H1 (cell line): ENCODE measurements at regions not wholly inside any gene's neighbourhood (a gene's known extent, or its start where the extent isn't known, plus 50 kb on each side); places are given as distances from the start of the nearest gene placed in this dataset.

Source experiments
- CTCF ChIA-PET: fragments of 300-600 bp; sonication (Branson Sonifier 250); formaldehyde crosslinking; loops from one replicate; lab custom pipeline; 2021; ENCODE audit not compliant: partially characterized antibody; lab: Charles Lee
- POLR2A ChIA-PET: fragments of 300-600 bp; sonication (Branson Sonifier 250); formaldehyde crosslinking; loops from one replicate; lab custom pipeline; 2021; ENCODE audit warnings: inconsistent platforms; ENCODE audit not compliant: partially characterized antibody; lab: Charles Lee
- DNase-seq, 2 experiments: peaks; one replicate each; pipeline versions ENCODE4 v3.0.0 to v3.0.0-alpha.2; 2010 to 2022; ENCODE audit warnings: low spot score in 2 of 2, low read depth in 1 of 2, mixed read lengths in 1 of 2
- FAIRE-seq: peaks from 2 replicates; lab custom pipeline; 2011; peaks lifted over from hg19 to GRCh38; lab: Jason Lieb, UNC
- H2AFZ ChIP-seq: 2 replicates; pipeline ENCODE4 v1.8.1; 2012; ENCODE audit warnings: low read length, inconsistent platforms
- H2AK5ac ChIP-seq: 2 replicates; pipeline ENCODE4 v1.6.1; 2013; ENCODE audit warnings: low read depth, low read length
- H2BK120ac ChIP-seq: replicated peaks from 2 replicates; pipeline ENCODE3; 2013; ENCODE audit warnings: low read depth, low read length, inconsistent platforms
- H2BK12ac ChIP-seq: 2 replicates; pipeline ENCODE4 v1.6.1; 2013; ENCODE audit warnings: low read depth, low read length
- H2BK15ac ChIP-seq: 2 replicates; pipeline ENCODE4 v1.6.1; 2013; ENCODE audit warnings: low read length
- H2BK20ac ChIP-seq: 2 replicates; pipeline ENCODE4 v1.6.1; 2013; ENCODE audit warnings: low read length
- H2BK5ac ChIP-seq: 2 replicates; pipeline ENCODE4 v1.6.1; 2013; ENCODE audit warnings: low read depth, low read length
- H3K14ac ChIP-seq: 2 replicates; pipeline ENCODE4 v1.6.1; 2013; ENCODE audit warnings: inconsistent platforms; ENCODE audit not compliant: insufficient read length
- H3K18ac ChIP-seq: 2 replicates; pipeline ENCODE4 v1.6.1; 2013; ENCODE audit warnings: low read length; ENCODE audit errors: extremely low read depth
- H3K23ac ChIP-seq: 2 replicates; pipeline ENCODE4 v1.6.1; 2013; ENCODE audit warnings: inconsistent platforms; ENCODE audit not compliant: insufficient read length
- H3K23me2 ChIP-seq: 2 replicates; pipeline ENCODE4 v1.6.1; 2013; ENCODE audit warnings: low read depth, low read length
- H3K27ac ChIP-seq: 2 replicates; pipeline ENCODE4 v1.6.1; 2011; ENCODE audit warnings: low read depth, low read length, inconsistent platforms
- H3K27me3 ChIP-seq, 4 experiments: replicated peaks in 1 of 4; 1 replicate in 1 of 4; 2 replicates in 3 of 4; pipeline versions ENCODE4 v1.6.1 to v1.8.1; 2011 to 2013; ENCODE audit warnings: low read length in 3 of 4, mild to moderate bottlenecking in 3 of 4, inconsistent platforms in 2 of 4, mixed read lengths in 2 of 4, moderate library complexity in 1 of 4; ENCODE audit not compliant: control insufficient read depth in 3 of 4, insufficient read depth in 3 of 4; ENCODE audit errors: extremely low read depth in 1 of 4
- H3K36me3 ChIP-seq, 4 experiments: 2 replicates each; pipeline versions ENCODE4 v1.6.1 to v1.8.1; 2011 to 2013; ENCODE audit warnings: mild to moderate bottlenecking in 4 of 4, low read length in 3 of 4, moderate library complexity in 2 of 4, control low read depth in 1 of 4, inconsistent platforms in 1 of 4; ENCODE audit not compliant: insufficient read depth in 4 of 4, control insufficient read depth in 2 of 4
- H3K4ac ChIP-seq: replicated peaks from 2 replicates; pipeline ENCODE3; 2013; ENCODE audit warnings: low read length, low read depth, mixed read lengths, inconsistent platforms; ENCODE audit not compliant: insufficient read length
- H3K4me1 ChIP-seq, 4 experiments: replicated peaks in 1 of 4; 1 replicate in 1 of 4; 2 replicates in 3 of 4; pipeline versions ENCODE4 v1.6.1 to v1.8.1; 2011 to 2013; ENCODE audit warnings: low read length in 3 of 4, inconsistent platforms in 2 of 4, mixed read lengths in 1 of 4; ENCODE audit not compliant: insufficient read depth in 4 of 4, control insufficient read depth in 3 of 4
- H3K4me2 ChIP-seq, 2 experiments: 2 replicates each; pipeline versions ENCODE4 v1.6.1 to v1.8.1; 2011 to 2013; ENCODE audit warnings: low read depth in 2 of 2, low read length in 2 of 2, control low read depth in 1 of 2, inconsistent platforms in 1 of 2, mild to moderate bottlenecking in 1 of 2; ENCODE audit not compliant: insufficient read depth in 1 of 2
- H3K4me3 ChIP-seq, 4 experiments: fragments of 200-600, 300-600 bp in 1 of 4; sonication (generic), shearing (Covaris generic), sonication (Bioruptor Twin) in 1 of 4; 2 replicates each; pipeline versions ENCODE4 v1.5.1 to v1.8.1; 2011 to 2016; ENCODE audit warnings: low read length in 4 of 4, low read depth in 3 of 4, control low read depth in 2 of 4, inconsistent platforms in 2 of 4, mild to moderate bottlenecking in 2 of 4, mixed read lengths in 1 of 4, moderate library complexity in 1 of 4; ENCODE audit not compliant: insufficient read depth in 2 of 4; ENCODE audit errors: extremely low read depth in 1 of 4
- H3K56ac ChIP-seq: replicated peaks from 2 replicates; pipeline ENCODE3; 2013; ENCODE audit warnings: low read depth, mild to moderate bottlenecking, mixed read lengths, low read length, inconsistent platforms; ENCODE audit not compliant: insufficient read length
- H3K79me1 ChIP-seq: 2 replicates; pipeline ENCODE4 v1.6.1; 2013; ENCODE audit warnings: low read depth, low read length, control low read depth
- H3K79me2 ChIP-seq, 2 experiments: 2 replicates each; pipeline versions ENCODE4 v1.6.1 to v1.8.1; 2012 to 2013; ENCODE audit warnings: low read length in 2 of 2, mild to moderate bottlenecking in 2 of 2, inconsistent platforms in 1 of 2; ENCODE audit not compliant: insufficient read depth in 2 of 2, control insufficient read depth in 1 of 2
- H3K9ac ChIP-seq, 4 experiments: replicated peaks in 1 of 4; 1 replicate in 1 of 4; 2 replicates in 3 of 4; pipeline versions ENCODE4 v1.6.1 to v1.8.1; 2011 to 2013; ENCODE audit warnings: low read depth in 3 of 4, low read length in 3 of 4, control low read depth in 2 of 4, mild to moderate bottlenecking in 2 of 4, moderate library complexity in 2 of 4, inconsistent platforms in 1 of 4; ENCODE audit errors: extremely low read depth in 1 of 4
- H3K9me3 ChIP-seq, 2 experiments: 2 replicates each; pipeline versions ENCODE4 v1.6.1 to v1.8.1; 2012 to 2013; ENCODE audit warnings: mild to moderate bottlenecking in 2 of 2, moderate library complexity in 2 of 2, control low read depth in 1 of 2, inconsistent platforms in 1 of 2, low read depth in 1 of 2, low read length in 1 of 2, mixed read lengths in 1 of 2; ENCODE audit not compliant: insufficient read depth in 2 of 2
- H4K20me1 ChIP-seq, 2 experiments: replicated peaks in 1 of 2; 2 replicates each; pipeline versions ENCODE3 to v1.8.1; 2011 to 2013; ENCODE audit warnings: inconsistent platforms in 2 of 2, low read length in 2 of 2, mild to moderate bottlenecking in 1 of 2; ENCODE audit not compliant: insufficient read depth in 2 of 2, control insufficient read depth in 1 of 2
- H4K5ac ChIP-seq: 2 replicates; pipeline ENCODE4 v1.6.1; 2013; ENCODE audit warnings: low read length, low read depth, mixed read lengths, inconsistent platforms; ENCODE audit not compliant: insufficient read length
- H4K8ac ChIP-seq: 2 replicates; pipeline ENCODE4 v1.8.0; 2013; ENCODE audit warnings: mild to moderate bottlenecking, moderate library complexity, low read length, inconsistent platforms; ENCODE audit not compliant: insufficient read depth; ENCODE audit errors: extremely low read depth
- H4K91ac ChIP-seq: replicated peaks from 2 replicates; pipeline ENCODE3; 2013; ENCODE audit warnings: low read length, mixed read lengths, inconsistent platforms; ENCODE audit not compliant: insufficient read length
- BRCA1 ChIP-seq: IDR thresholded peaks from 2 replicates; pipeline ENCODE4 v1.6.1; 2012; ENCODE audit warnings: low read depth, low read length, improper control_type of control experiment
- CBX5 ChIP-seq: fragments of 300-800, 300-1000 bp; sonication (generic); IDR thresholded peaks from 2 replicates; pipeline ENCODE4 v1.7.1; 2016; ENCODE audit warnings: antibody characterized with exemption, low read length, low read depth
- CEBPB ChIP-seq: IDR thresholded peaks from 2 replicates; pipeline ENCODE4 v1.6.1; 2012; ENCODE audit warnings: low read depth, low read length
- CHD1 ChIP-seq: IDR thresholded peaks from 2 replicates; pipeline ENCODE4 v1.6.1; 2012; ENCODE audit warnings: low read depth, low read length, improper control_type of control experiment
- CTBP2 ChIP-seq: IDR thresholded peaks from 2 replicates; pipeline ENCODE4 v1.7.0; 2011; ENCODE audit warnings: borderline replicate concordance, mild to moderate bottlenecking, moderate library complexity, mixed read lengths, low read length; ENCODE audit not compliant: insufficient read depth, insufficient read length
- GABPA ChIP-seq: IDR thresholded peaks from 2 replicates; pipeline ENCODE4 v1.6.1; 2011; ENCODE audit warnings: mild to moderate bottlenecking, low read length, moderate library complexity, borderline replicate concordance; ENCODE audit not compliant: insufficient read depth
- JUND ChIP-seq: IDR thresholded peaks from 2 replicates; pipeline ENCODE4 v1.6.1; 2011; ENCODE audit warnings: mild to moderate bottlenecking, improper control_type of control experiment, low read length
- PHF8 ChIP-seq: fragments of 200-600 bp; sonication (generic); conservative IDR thresholded peaks from 2 replicates; pipeline ENCODE4 v1.7.1; 2012; ENCODE audit warnings: low read depth, mild to moderate bottlenecking, inconsistent platforms, low read length, moderate library complexity
- SP2 ChIP-seq: IDR thresholded peaks from 2 replicates; pipeline ENCODE4 v1.6.1; 2012; ENCODE audit warnings: mild to moderate bottlenecking, low read length, inconsistent platforms
- SP4 ChIP-seq: IDR thresholded peaks from 2 replicates; pipeline ENCODE4 v1.6.1; 2012; ENCODE audit warnings: low read length, inconsistent platforms
- SRF ChIP-seq: IDR thresholded peaks from 2 replicates; pipeline ENCODE4 v1.6.1; 2011; ENCODE audit warnings: mild to moderate bottlenecking, low read depth, low read length, moderate library complexity
- TEAD4 ChIP-seq: IDR thresholded peaks from 2 replicates; pipeline ENCODE4 v1.6.1; 2012; ENCODE audit warnings: low read depth, low read length, inconsistent platforms, mixed read lengths
- YY1 ChIP-seq: IDR thresholded peaks from 2 replicates; pipeline ENCODE4 v1.6.1; 2011; ENCODE audit warnings: low read depth, mild to moderate bottlenecking, low read length
- WGBS, 2 experiments: shearing (Covaris generic) in 1 of 2; methylation state at CpG; one replicate each; pipeline versions ENCODE4 v1.1.6 to v1.1.7; 2013 to 2015; ENCODE audit warnings: low lambda C conversion rate in 2 of 2, mixed read lengths in 2 of 2, inconsistent platforms in 1 of 2, low coverage in 1 of 2, missing lambda C conversion rate in 1 of 2; ENCODE audit not compliant: insufficient replicate concordance in 2 of 2, insufficient coverage in 1 of 2, insufficient read length in 1 of 2; ENCODE audit errors: extremely low coverage in 1 of 2, missing lambda C conversion rate in 1 of 2; 5-methylcytosine and 5-hydroxymethylcytosine counted together

DNA sequence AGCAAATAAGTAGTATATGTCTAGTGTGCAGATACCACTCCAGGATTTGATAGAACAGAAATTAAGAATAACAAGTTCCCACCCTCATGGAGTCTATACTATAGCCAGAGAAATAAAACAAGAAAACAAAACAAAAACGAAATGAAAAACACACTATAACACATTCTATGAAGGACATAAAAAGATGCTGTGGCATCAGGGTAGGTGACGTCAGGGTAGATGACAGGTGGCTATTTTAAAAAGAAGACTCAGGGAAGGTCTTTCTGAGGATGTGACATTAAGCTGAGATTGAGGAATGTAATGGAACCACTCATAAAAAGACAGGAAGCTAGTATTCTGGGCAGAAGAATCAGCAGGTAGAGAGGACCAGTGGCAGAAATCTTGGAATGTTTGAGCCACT, 469.6 kb downstream of the RAP2B start:
- DNase-seq (no peak), FAIRE-seq (no peak)
- Histone ChIP-seq H3K36me3 (no peaks in the 10 kb centered on the region), H2AK5ac (no peak overlapping the region), H4K5ac (no peak overlapping the region), H3K9me3 (no peaks in the 10 kb centered on the region), H2BK20ac (no peak overlapping the region), H3K27ac (no peak overlapping the region), H4K20me1 (no peaks in the 10 kb centered on the region), H3K23me2 (no peaks in the 10 kb centered on the region), H3K14ac (no peak overlapping the region), H3K4me3 (no peak overlapping the region), H2BK12ac (no peak overlapping the region), H2BK120ac (no peak overlapping the region), H3K4ac (no peak overlapping the region), H3K4me2 (no peak overlapping the region), H3K18ac (no peak overlapping the region), H3K9ac (no peak overlapping the region), H2AFZ (no peak overlapping the region), H3K27me3 (no peaks in the 10 kb centered on the region), H3K79me2 (no peaks in the 10 kb centered on the region), H4K91ac (no peak overlapping the region), H3K23ac (no peak overlapping the region), H3K4me1 (no peaks in the 10 kb centered on the region; a peak in 1 of 7 replicates), H2BK5ac (no peak overlapping the region), H3K56ac (no peak overlapping the region), H4K8ac (no peak overlapping the region), H2BK15ac (no peak overlapping the region), H3K79me1 (no peaks in the 10 kb centered on the region)
- ChIA-PET CTCF (interaction anchor here (1.1 kb wide), 2 partner anchors 16 to 341 kb away, joined by 3 read pairs; no protein-coding TSS in a partner anchor), POLR2A (interaction anchor here (1.1 kb wide), 1 partner anchor 8 kb away, joined by 3 read pairs; no protein-coding TSS in a partner anchor)
- TF ChIP-seq CBX5 (no peak), CHD1 (no peak), PHF8 (no peak), YY1 (no peak), CTBP2 (no peak), BRCA1 (no peak), SRF (no peak), JUND (no peak), SP2 (no peak), TEAD4 (no peak), SP4 (no peak), GABPA (no peak), CEBPB (no peak)
- WGBS, 2 experiments = 92% methylated on average over 2 of the region's 2 CpGs; no CpG with 5 or more reads in 1 of the 2 experiments
